ENCODE measurements at regions not wholly inside any gene's neighbourhood (a gene's known extent, or its start where the extent isn't known, plus 50 kb on each side); places are given as distances from the start of the nearest gene placed in this dataset.

DNA sequence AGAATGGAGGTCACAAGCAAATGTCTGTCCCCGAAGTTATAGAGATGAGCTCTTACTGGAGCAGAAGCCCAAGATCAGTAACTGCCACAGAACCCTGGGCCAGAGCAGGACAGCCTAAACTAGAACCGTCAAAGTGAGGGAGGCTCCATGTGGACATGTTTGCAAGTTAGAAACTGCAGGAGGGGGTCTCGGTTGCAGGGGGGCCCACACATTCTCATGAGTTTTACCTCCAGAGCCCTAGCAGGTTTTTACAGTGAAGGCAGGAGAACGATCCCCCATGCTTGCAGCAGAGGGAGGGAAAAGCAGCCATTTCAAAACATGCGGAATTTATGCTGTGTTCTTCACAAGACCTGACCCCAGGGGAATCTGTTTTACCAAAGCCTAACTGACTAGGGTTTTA lies 133.5 kb upstream of the B3GAT1 start:
- no peak for ATAC-seq
- TF ChIP-seq, protein P1, sequence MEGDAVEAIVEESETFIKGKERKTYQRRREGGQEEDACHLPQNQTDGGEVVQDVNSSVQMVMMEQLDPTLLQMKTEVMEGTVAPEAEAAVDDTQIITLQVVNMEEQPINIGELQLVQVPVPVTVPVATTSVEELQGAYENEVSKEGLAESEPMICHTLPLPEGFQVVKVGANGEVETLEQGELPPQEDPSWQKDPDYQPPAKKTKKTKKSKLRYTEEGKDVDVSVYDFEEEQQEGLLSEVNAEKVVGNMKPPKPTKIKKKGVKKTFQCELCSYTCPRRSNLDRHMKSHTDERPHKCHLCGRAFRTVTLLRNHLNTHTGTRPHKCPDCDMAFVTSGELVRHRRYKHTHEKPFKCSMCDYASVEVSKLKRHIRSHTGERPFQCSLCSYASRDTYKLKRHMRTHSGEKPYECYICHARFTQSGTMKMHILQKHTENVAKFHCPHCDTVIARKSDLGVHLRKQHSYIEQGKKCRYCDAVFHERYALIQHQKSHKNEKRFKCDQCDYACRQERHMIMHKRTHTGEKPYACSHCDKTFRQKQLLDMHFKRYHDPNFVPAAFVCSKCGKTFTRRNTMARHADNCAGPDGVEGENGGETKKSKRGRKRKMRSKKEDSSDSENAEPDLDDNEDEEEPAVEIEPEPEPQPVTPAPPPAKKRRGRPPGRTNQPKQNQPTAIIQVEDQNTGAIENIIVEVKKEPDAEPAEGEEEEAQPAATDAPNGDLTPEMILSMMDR (IDR thresholded peaks at IDR 0.05) = no peak
- no peaks in the 10 kb centered on the region for H3K27me3 ChIP-seq
- intact Hi-C loops (cut with DNase I) = no loop called here
- DNase-seq = no peak
- H3K27ac ChIP-seq = no peak overlapping the region
- no peaks in the 10 kb centered on the region for H3K36me3 ChIP-seq
- H3K9me3 ChIP-seq = no peaks in the 10 kb centered on the region
- no peak overlapping the region for H3K4me3 ChIP-seq
- no peaks in the 10 kb centered on the region for H3K4me1 ChIP-seq

DNA sequence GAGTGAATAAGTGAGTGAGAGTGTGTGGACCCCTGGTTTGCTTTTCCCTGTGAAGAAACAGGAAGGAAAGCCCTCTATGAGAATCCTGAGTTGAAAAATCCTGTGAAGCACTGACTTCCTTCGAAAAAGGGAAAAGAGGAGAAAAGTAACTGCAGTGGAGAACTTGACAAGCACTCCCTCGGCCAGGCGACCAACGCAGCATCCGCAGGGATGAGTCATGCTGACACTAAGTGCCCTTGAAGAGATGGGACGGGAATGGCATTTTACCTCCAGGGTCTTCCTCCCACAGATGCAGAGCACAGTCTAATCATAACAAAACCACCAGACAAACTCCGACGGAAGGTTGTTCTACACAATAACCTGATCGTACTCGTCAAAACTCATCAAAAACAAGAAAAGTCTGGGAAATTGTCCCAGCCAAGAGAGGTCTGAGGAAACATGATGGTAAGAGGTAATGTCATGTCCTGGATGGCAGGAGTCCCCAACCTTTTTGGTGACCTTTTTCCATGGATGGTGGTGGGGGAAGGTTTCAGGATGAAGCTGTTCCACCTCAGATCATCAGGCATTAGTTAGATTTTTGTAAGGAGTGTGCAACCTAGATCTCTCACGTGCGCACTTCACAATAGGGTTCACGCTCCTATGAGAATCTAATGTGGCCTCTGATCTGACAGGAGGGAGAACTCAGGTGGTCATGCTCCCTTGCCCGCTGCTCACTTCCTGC lies 132.2 kb upstream of the B3GAT1 start:
- no peak overlapping the region for H3K4me3 ChIP-seq
- peaks cover 0 to under 1% of the 10 kb centered on the region in 2 donors for H3K27me3 ChIP-seq
- TF ChIP-seq, protein P1 (IDR thresholded peaks at IDR 0.05) = no peak
- DNase-seq = peak in 1 of 4 donors; percentile 61
- intact Hi-C loops (cut with DNase I) = no loop called here
- H3K27ac ChIP-seq = no peak overlapping the region
- no peaks in the 10 kb centered on the region for H3K4me1 ChIP-seq
- H3K9me3 ChIP-seq = no peaks in the 10 kb centered on the region
- no peaks in the 10 kb centered on the region for H3K36me3 ChIP-seq
- no peak for ATAC-seq

DNA sequence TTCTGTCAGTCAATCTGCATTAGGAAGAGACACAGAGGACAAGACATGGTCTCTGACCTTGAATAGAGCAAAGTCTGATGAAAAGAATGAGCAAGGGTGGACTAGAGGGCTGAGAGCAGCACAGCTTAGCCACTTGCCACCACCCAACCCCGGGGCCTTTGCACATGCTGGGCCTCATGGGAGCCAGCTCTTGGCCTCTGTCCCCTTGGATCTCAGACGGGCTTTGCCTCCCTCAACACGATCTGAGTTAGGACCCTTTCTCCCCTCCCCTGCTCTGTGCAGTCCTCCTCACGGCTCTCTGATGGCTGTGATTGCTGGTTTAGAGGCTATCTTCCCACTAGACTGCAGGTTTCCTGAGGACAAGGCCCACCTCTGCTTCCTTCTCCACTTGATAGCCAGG lies 131.6 kb upstream of the B3GAT1 start:
- no peak overlapping the region for H3K4me3 ChIP-seq
- peaks cover 0 to 7% of the 10 kb centered on the region in 2 donors for H3K27me3 ChIP-seq
- DNase-seq (no peak), ATAC-seq (no peak)
- H3K4me1 ChIP-seq = no peaks in the 10 kb centered on the region
- no peaks in the 10 kb centered on the region for H3K9me3 ChIP-seq
- intact Hi-C loops (cut with DNase I) = no loop called here
- no peak overlapping the region for H3K27ac ChIP-seq
- TF ChIP-seq, protein P1 (IDR thresholded peaks at IDR 0.05) = no peak
- H3K36me3 ChIP-seq = no peaks in the 10 kb centered on the region

GRCh38 chr11:134543241-134543640 lies 131.2 kb upstream of the B3GAT1 start:
- no peaks in the 10 kb centered on the region for H3K4me1 ChIP-seq
- H3K27ac ChIP-seq = no peak overlapping the region
- H3K36me3 ChIP-seq = no peaks in the 10 kb centered on the region
- DNase-seq (no peak), ATAC-seq (no peak)
- no peak overlapping the region for H3K4me3 ChIP-seq
- TF ChIP-seq, protein P1 (IDR thresholded peaks at IDR 0.05) = no peak
- no peaks in the 10 kb centered on the region for H3K9me3 ChIP-seq
- intact Hi-C loops (cut with DNase I) = no loop called here
- H3K27me3 ChIP-seq = peaks cover 0 to 11% of the 10 kb centered on the region in 2 donors

DNA sequence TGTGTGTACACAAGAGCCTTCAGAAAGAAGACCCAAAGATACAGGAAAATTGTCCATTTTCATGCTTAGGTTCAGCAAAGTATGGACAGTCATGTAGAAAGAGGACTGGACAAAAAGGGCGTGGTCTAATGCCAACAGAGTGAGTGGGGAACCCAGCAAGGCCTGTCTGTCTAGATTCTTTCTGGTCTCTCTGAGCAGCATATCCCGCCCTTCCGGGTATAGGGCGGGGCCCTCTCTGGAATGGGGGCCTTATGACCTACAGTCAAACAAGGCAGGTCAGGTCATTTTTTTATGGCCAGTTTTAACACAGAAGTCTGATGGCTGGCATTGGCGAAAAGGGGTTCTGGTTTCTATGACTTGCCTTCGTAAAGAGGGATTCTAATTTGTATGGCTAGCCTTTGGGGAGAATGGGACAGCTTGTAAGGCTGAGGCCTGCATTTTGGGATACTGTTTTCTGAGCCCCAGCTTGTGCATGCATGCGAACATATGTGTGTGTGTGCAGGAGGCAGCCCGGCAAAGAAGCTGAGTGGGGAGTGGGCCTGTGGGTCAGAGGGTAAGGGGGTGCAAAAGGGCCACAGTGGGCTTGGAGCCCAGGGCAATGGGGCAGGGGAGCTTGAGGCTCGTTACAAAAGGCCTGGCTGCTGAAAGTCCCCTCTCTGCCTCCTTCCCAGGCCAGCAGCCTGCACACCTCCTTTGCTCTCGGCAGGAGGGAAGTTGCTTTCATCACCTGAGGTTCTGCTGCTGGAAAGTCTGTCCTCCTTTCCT lies 130.5 kb upstream of the B3GAT1 start:
- TF ChIP-seq, protein P1 (IDR thresholded peaks at IDR 0.05) = no peak
- ATAC-seq = peak; percentile 54
- peak in 1 of 4 donors; percentile 41 for DNase-seq
- Histone ChIP-seq H3K4me1 (no peaks in the 10 kb centered on the region), H3K4me3 (no peak overlapping the region), H3K27ac (no peak overlapping the region), H3K36me3 (no peaks in the 10 kb centered on the region), H3K27me3 (peaks cover 0 to 16% of the 10 kb centered on the region in 2 donors), H3K9me3 (no peaks in the 10 kb centered on the region)
- intact Hi-C loops (cut with DNase I) = no loop called here

Data from left lung (tissue), 4 donors.